K562 (cell line): ENCODE measurements at regions not wholly inside any gene's neighbourhood (a gene's known extent, or its start where the extent isn't known, plus 50 kb on each side); places are given as distances from the start of the nearest gene placed in this dataset.

Source experiments
- ATAC-seq: fragments of 200-7000 bp; cut with Tn5 transposase; 3 replicates; pipeline ENCODE4 v1.9.1; 2020; ENCODE audit warnings: moderate library complexity
- BruUV-seq: library from RNA; stranded (reverse); fragments of 400-500 nt; replicated peaks from 2 replicates; lab custom pipeline; 2021; lab: Mats Ljungman, UMichigan
- CTCF ChIA-PET: fragments of 300-600 bp; formaldehyde crosslinking; extraction: SDS; loops from one replicate; lab custom pipeline; 2021; ENCODE audit warnings: low intra/inter-chr PET ratio; lab: Yijun Ruan, JAX
- POLR2A ChIA-PET: fragments of 300-600, 350-650 bp; sonication (Branson Sonifier 250); formaldehyde crosslinking; extraction: SDS; loops from one replicate; lab custom pipeline; 2021; ENCODE audit warnings: antibody characterized with exemption, inconsistent platforms; lab: Yijun Ruan, JAX
- DNase-seq, 4 experiments: peaks; one replicate each; pipeline versions ENCODE4 v3.0.0 to v3.0.0-alpha.2; 2011 to 2018; ENCODE audit warnings: low spot score in 3 of 4, mixed read lengths in 3 of 4; ENCODE audit errors: extremely low read depth in 1 of 4
- FAIRE-seq: peaks from 2 replicates; lab custom pipeline; 2011; peaks lifted over from hg19 to GRCh38; lab: Jason Lieb, UNC
- H2AFZ ChIP-seq: 2 replicates; pipeline ENCODE4 v1.6.0; 2011; ENCODE audit warnings: low read depth, low read length, control low read depth, inconsistent platforms
- H3K27ac ChIP-seq: fragments of 200-600 bp; 3 replicates; pipeline ENCODE4 v1.8.0; 2011; ENCODE audit warnings: low read depth, mild to moderate bottlenecking, control low read depth, inconsistent platforms, low read length, moderate library complexity, mixed read lengths; ENCODE audit errors: extremely low read depth
- H3K27me3 ChIP-seq, 2 experiments: fragments of 300-600 bp in 1 of 2; 2 replicates in 1 of 2; 3 replicates in 1 of 2; pipeline versions ENCODE4 v1.6.0 to v1.8.0; 2011; ENCODE audit warnings: inconsistent platforms in 2 of 2, low read length in 2 of 2, mild to moderate bottlenecking in 1 of 2, mixed read lengths in 1 of 2, moderate library complexity in 1 of 2; ENCODE audit not compliant: control insufficient read depth in 2 of 2, insufficient read depth in 2 of 2
- H3K36me3 ChIP-seq: fragments of 300-600 bp; 3 replicates; pipeline ENCODE4 v1.8.0; 2011; ENCODE audit warnings: mild to moderate bottlenecking, low read length, inconsistent platforms; ENCODE audit not compliant: control insufficient read depth, insufficient read depth
- H3K4me1 ChIP-seq, 2 experiments: fragments of 200-600 bp in 1 of 2; replicated peaks in 1 of 2; 2 replicates in 1 of 2; 3 replicates in 1 of 2; pipeline versions ENCODE4 v1.5.1 to v1.8.0; 2011; ENCODE audit warnings: inconsistent platforms in 2 of 2, low read length in 2 of 2, mild to moderate bottlenecking in 1 of 2, mixed read lengths in 1 of 2, moderate library complexity in 1 of 2; ENCODE audit not compliant: control insufficient read depth in 2 of 2, insufficient read depth in 2 of 2
- H3K4me2 ChIP-seq: 2 replicates; pipeline ENCODE4 v1.6.1; 2011; ENCODE audit warnings: low read length, control low read depth, inconsistent platforms, mixed read lengths; ENCODE audit not compliant: insufficient read depth
- H3K4me3 ChIP-seq: fragments of 200-600 bp; sonication (generic), shearing (Covaris generic); 2 replicates; pipeline ENCODE4 v1.5.1; 2016; ENCODE audit warnings: control low read depth, inconsistent platforms
- H3K79me2 ChIP-seq: fragments of 200-600 bp; 3 replicates; pipeline ENCODE4 v1.8.0; 2011; ENCODE audit warnings: low read length, inconsistent platforms; ENCODE audit not compliant: control insufficient read depth, insufficient read depth
- H3K9ac ChIP-seq, 2 experiments: 2 replicates each; pipeline versions ENCODE4 v1.6.0 to v1.6.1; 2011; ENCODE audit warnings: low read depth in 2 of 2, low read length in 2 of 2, control low read depth in 1 of 2, inconsistent platforms in 1 of 2, mild to moderate bottlenecking in 1 of 2, mixed read lengths in 1 of 2; ENCODE audit not compliant: insufficient read depth in 1 of 2
- H3K9me1 ChIP-seq: one replicate; pipeline ENCODE4 v1.6.0; 2011; ENCODE audit warnings: inconsistent platforms, mild to moderate bottlenecking, low read length, moderate library complexity; ENCODE audit not compliant: control insufficient read depth, insufficient read depth
- H3K9me3 ChIP-seq: replicated peaks from 2 replicates; pipeline ENCODE4 v1.5.1; 2011; ENCODE audit warnings: low read depth, low read length, inconsistent platforms; ENCODE audit not compliant: control insufficient read depth, insufficient read depth
- H4K20me1 ChIP-seq: replicated peaks from 2 replicates; pipeline ENCODE4 v1.6.1; 2011; ENCODE audit warnings: low read length, inconsistent platforms, mixed read lengths; ENCODE audit not compliant: control insufficient read depth, insufficient read depth
- ATF4 ChIP-seq: fragments of 450-650 bp; formaldehyde crosslinking; IDR thresholded peaks from 2 replicates; pipeline ENCODE4 v1.4.0; 2022; ENCODE audit warnings: mild to moderate bottlenecking, moderate library complexity
- RERE ChIP-seq: sonication (generic); formaldehyde crosslinking; IDR thresholded peaks from 2 replicates; pipeline ENCODE4 v1.8.0; 2023; ENCODE audit warnings: missing genetic modification reagents, mild to moderate bottlenecking, borderline replicate concordance
- THRA ChIP-seq: fragments of 450-650 bp; IDR thresholded peaks from 2 replicates; pipeline ENCODE4 v1.6.1; 2017; ENCODE audit warnings: mild to moderate bottlenecking, moderate library complexity
- TSC22D4 ChIP-seq: fragments of 450-650 bp; IDR thresholded peaks from 2 replicates; pipeline ENCODE4 v1.6.1; 2016; ENCODE audit warnings: missing genetic modification characterization, missing biosample characterization, control low read depth
- USF1 ChIP-seq: sonication (generic); formaldehyde crosslinking; IDR thresholded peaks from 2 replicates; pipeline ENCODE4 v1.9.0; 2022; ENCODE audit warnings: mild to moderate bottlenecking, missing genetic modification reagents
- WGBS: fragments of 100-300 bp; shearing (Covaris generic); methylation state at CpG from one replicate; pipeline ENCODE4 v1.1.6; 2016; ENCODE audit warnings: low coverage, mixed read lengths; ENCODE audit not compliant: insufficient coverage; ENCODE audit errors: missing lambda C conversion rate; 5-methylcytosine and 5-hydroxymethylcytosine counted together
- in situ Hi-C: fragments of 300-500 bp; cut with MboI; formaldehyde crosslinking; loops from 4 replicates; pipeline ENCODE4 v1.15.0; 2018; ENCODE audit warnings: inconsistent platforms, mixed read lengths
- intact Hi-C: fragments of 100-400 bp; cut with micrococcal nuclease; formaldehyde crosslinking; loops from 2 replicates; pipeline ENCODE4 v1.14.2; 2022
- TF ChIP-seq, protein P1 (sequence below): fragments of 150-350 bp; IDR thresholded peaks from 2 replicates; pipeline ENCODE4 v1.6.1; 2014; ENCODE audit warnings: low read depth, mild to moderate bottlenecking, low read length, borderline replicate concordance
- TF ChIP-seq, protein P2 (sequence below): sonication (generic); formaldehyde crosslinking; IDR thresholded peaks from 2 replicates; pipeline ENCODE4 v1.8.0; 2023; ENCODE audit warnings: mild to moderate bottlenecking, missing genetic modification reagents

GRCh38 chr5:38105801-38106200 lies 152.6 kb upstream of the EGFLAM start (continued):
- TF ChIP-seq ATF4 (no peak), TSC22D4 (tag) (no peak), RERE (CRISPR knock-in tag) (no peak)

GRCh38 chr5:38105231-38105570 lies 153.2 kb upstream of the EGFLAM start:
- ChIA-PET CTCF (interaction anchor here (0.6 kb wide), 1 partner anchor 367 kb away, joined by 3 read pairs; no protein-coding TSS in a partner anchor), POLR2A (no interaction called here)
- no peak for FAIRE-seq
- whole genome bisulfite sequencing: 0% methylated on average over 3 of the region's 3 CpGs
- no peaks in the 10 kb centered on the region for H3K36me3 ChIP-seq
- H3K4me3 ChIP-seq: no peak overlapping the region
- no TSS peak for BruUV-seq
- DNase-seq: no peak
- H4K20me1 ChIP-seq: no peaks in the 10 kb centered on the region
- no peak overlapping the region for H3K4me2 ChIP-seq
- peaks cover 0 to 4% of the 10 kb centered on the region in 2 experiments; a peak in 1 of 5 replicates for H3K27me3 ChIP-seq
- intact Hi-C loops: no loop called here
- no peaks in the 10 kb centered on the region for H3K79me2 ChIP-seq
- H3K9me1 ChIP-seq: no peaks in the 10 kb centered on the region
- no peak overlapping the region for H2AFZ ChIP-seq
- in situ Hi-C loops: no loop called here
- no peak for ATAC-seq
- H3K9ac ChIP-seq: no peak overlapping the region
- H3K4me1 ChIP-seq: no peaks in the 10 kb centered on the region
- H3K9me3 ChIP-seq: no peaks in the 10 kb centered on the region
- no peak overlapping the region for H3K27ac ChIP-seq
- TF ChIP-seq USF1 (CRISPR knock-in tag) (no peak), THRA (no peak)
- TF ChIP-seq, protein P1, sequence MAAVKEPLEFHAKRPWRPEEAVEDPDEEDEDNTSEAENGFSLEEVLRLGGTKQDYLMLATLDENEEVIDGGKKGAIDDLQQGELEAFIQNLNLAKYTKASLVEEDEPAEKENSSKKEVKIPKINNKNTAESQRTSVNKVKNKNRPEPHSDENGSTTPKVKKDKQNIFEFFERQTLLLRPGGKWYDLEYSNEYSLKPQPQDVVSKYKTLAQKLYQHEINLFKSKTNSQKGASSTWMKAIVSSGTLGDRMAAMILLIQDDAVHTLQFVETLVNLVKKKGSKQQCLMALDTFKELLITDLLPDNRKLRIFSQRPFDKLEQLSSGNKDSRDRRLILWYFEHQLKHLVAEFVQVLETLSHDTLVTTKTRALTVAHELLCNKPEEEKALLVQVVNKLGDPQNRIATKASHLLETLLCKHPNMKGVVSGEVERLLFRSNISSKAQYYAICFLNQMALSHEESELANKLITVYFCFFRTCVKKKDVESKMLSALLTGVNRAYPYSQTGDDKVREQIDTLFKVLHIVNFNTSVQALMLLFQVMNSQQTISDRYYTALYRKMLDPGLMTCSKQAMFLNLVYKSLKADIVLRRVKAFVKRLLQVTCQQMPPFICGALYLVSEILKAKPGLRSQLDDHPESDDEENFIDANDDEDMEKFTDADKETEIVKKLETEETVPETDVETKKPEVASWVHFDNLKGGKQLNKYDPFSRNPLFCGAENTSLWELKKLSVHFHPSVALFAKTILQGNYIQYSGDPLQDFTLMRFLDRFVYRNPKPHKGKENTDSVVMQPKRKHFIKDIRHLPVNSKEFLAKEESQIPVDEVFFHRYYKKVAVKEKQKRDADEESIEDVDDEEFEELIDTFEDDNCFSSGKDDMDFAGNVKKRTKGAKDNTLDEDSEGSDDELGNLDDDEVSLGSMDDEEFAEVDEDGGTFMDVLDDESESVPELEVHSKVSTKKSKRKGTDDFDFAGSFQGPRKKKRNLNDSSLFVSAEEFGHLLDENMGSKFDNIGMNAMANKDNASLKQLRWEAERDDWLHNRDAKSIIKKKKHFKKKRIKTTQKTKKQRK: no peak
- TF ChIP-seq, protein P2, sequence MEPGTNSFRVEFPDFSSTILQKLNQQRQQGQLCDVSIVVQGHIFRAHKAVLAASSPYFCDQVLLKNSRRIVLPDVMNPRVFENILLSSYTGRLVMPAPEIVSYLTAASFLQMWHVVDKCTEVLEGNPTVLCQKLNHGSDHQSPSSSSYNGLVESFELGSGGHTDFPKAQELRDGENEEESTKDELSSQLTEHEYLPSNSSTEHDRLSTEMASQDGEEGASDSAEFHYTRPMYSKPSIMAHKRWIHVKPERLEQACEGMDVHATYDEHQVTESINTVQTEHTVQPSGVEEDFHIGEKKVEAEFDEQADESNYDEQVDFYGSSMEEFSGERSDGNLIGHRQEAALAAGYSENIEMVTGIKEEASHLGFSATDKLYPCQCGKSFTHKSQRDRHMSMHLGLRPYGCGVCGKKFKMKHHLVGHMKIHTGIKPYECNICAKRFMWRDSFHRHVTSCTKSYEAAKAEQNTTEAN (CRISPR knock-in tag): no peak
